SH-SY5Y (cell line): ENCODE measurements at regions not wholly inside any gene's neighbourhood (a gene's known extent, or its start where the extent isn't known, plus 50 kb on each side); places are given as distances from the start of the nearest gene placed in this dataset.

Source experiments
- GATA2 ChIP-seq: IDR thresholded peaks from 2 replicates; pipeline ENCODE4 v1.6.1; 2011; ENCODE audit warnings: mild to moderate bottlenecking, low read depth, low read length
- GATA3 ChIP-seq: IDR thresholded peaks from 2 replicates; pipeline ENCODE4 v1.6.1; 2011; ENCODE audit warnings: low read depth, mild to moderate bottlenecking, low read length, moderate library complexity

GRCh38 chr1:63004868-63005267 lies 220.9 kb downstream of the ATG4C start:
- no peak for TF ChIP-seq GATA2

- TF ChIP-seq GATA3 (no peak), GATA2 (no peak)
These were observed 221.9 kb downstream of the ATG4C start for GRCh38 chr1:63005812-63006211.

GRCh38 chr1:63009421-63009820 lies 225.5 kb downstream of the ATG4C start:
- TF ChIP-seq GATA2 (no peak), GATA3 (no peak)

GRCh38 chr1:63010913-63011660 lies 227.2 kb downstream of the ATG4C start:
- TF ChIP-seq GATA3 (no peak), GATA2 (no peak)

- no peak for TF ChIP-seq GATA3
- no peak for TF ChIP-seq GATA2
These were observed 228.4 kb downstream of the ATG4C start for GRCh38 chr1:63012339-63012738.

- TF ChIP-seq GATA2 (no peak), GATA3 (no peak)
These were observed 230.3 kb downstream of the ATG4C start for GRCh38 chr1:63014267-63014666.

GRCh38 chr1:63022319-63022718 lies 238.4 kb downstream of the ATG4C start:
- no peak for TF ChIP-seq GATA2
- no peak for TF ChIP-seq GATA3

GRCh38 chr1:63023171-63023570 lies 239.2 kb downstream of the ATG4C start:
- TF ChIP-seq GATA2 (no peak), GATA3 (no peak)

GRCh38 chr1:63023637-63024036 lies 239.7 kb downstream of the ATG4C start:
- TF ChIP-seq GATA3: no peak
- no peak for TF ChIP-seq GATA2

- TF ChIP-seq GATA3: no peak
- TF ChIP-seq GATA2: no peak
These were observed 240.2 kb downstream of the ATG4C start for GRCh38 chr1:63024132-63024531.

- TF ChIP-seq GATA3: no peak
- TF ChIP-seq GATA2: no peak
These were observed 243.2 kb downstream of the ATG4C start for GRCh38 chr1:63027176-63027575.

- TF ChIP-seq GATA3 (no peak), GATA2 (no peak)
These were observed 248.2 kb downstream of the ATG4C start for GRCh38 chr1:63032171-63032570.

- no peak for TF ChIP-seq GATA2
- no peak for TF ChIP-seq GATA3
These were observed 249.3 kb downstream of the ATG4C start for GRCh38 chr1:63033211-63033610.

- TF ChIP-seq GATA3 (no peak), GATA2 (no peak)
These were observed 250.3 kb downstream of the ATG4C start for GRCh38 chr1:63034256-63034655.

GRCh38 chr1:63038586-63038985 lies 254.7 kb downstream of the ATG4C start:
- TF ChIP-seq GATA2: no peak
- TF ChIP-seq GATA3: no peak

- TF ChIP-seq GATA2 (no peak), GATA3 (no peak)
These were observed 257.7 kb downstream of the ATG4C start for GRCh38 chr1:63041660-63042059.
